Mucosa of descending colon (tissue), 3 donors: ENCODE measurements at regions not wholly inside any gene's neighbourhood (a gene's known extent, or its start where the extent isn't known, plus 50 kb on each side); places are given as distances from the start of the nearest gene placed in this dataset.
"Not testable (repeated sequence)": the region's sequence is repeated elsewhere in the genome, so short reads cannot be mapped to it uniquely, and the experiment has no call there.

ENCODE experiments used
- ATAC-seq: fragments of 200-7000 bp; cut with Tn5 transposase; one replicate; pipeline ENCODE4 v1.9.1; 2020; ENCODE audit warnings: mild to moderate bottlenecking, moderate library complexity
- DNase-seq, 3 donors: peaks; one replicate each; pipeline ENCODE4 v3.0.0-alpha.2; 2020
- H3K36me3 ChIP-seq: fragments of 200-600 bp; one replicate; pipeline ENCODE4 v1.8.0; 2021; ENCODE audit warnings: low read depth, mild to moderate bottlenecking
- H3K4me1 ChIP-seq: fragments of 200-600 bp; one replicate; pipeline ENCODE4 v1.8.0; 2021; ENCODE audit warnings: low read depth, mild to moderate bottlenecking
- H3K4me3 ChIP-seq: fragments of 200-600 bp; one replicate; pipeline ENCODE4 v1.8.0; 2021; ENCODE audit warnings: mild to moderate bottlenecking
- H3K9me3 ChIP-seq: fragments of 200-600 bp; one replicate; pipeline ENCODE4 v1.8.0; 2021; ENCODE audit warnings: mild to moderate bottlenecking
- CTCF ChIP-seq: fragments of 200-600 bp; IDR thresholded peaks from one replicate; pipeline ENCODE4 v1.8.0; 2022; ENCODE audit warnings: antibody characterized with exemption, mild to moderate bottlenecking
- intact Hi-C, 2 donors: fragments of 100-400 bp; cut with DNase I in 1 of 2; cut with micrococcal nuclease in 1 of 2; formaldehyde crosslinking; loops; one replicate each; pipeline versions ENCODE4 v1.11.0 to v1.11.1; 2022; cut with DNase I, micrococcal nuclease
- donor health status: DM: no; HTN: no; CAD: no; lungs with moderate emphysema.
- donor health status: DM: no; HTN: no; CAD: no.
- donor health status: DM: no; HTN: yes; CAD: no.

- H3K36me3 ChIP-seq, intact Hi-C loops, ATAC-seq, DNase-seq, H3K9me3 ChIP-seq, H3K4me3 ChIP-seq, H3K4me1 ChIP-seq: not testable (repeated sequence)
Measured at GRCh38 chr1:2851918-2852317, 50.4 kb upstream of the TTC34 start.

- DNase-seq (no peak), ATAC-seq (no peak)
- H3K36me3 ChIP-seq, result no peaks in the 10 kb centered on the region
- no peaks in the 10 kb centered on the region for H3K4me1 ChIP-seq
- no peak overlapping the region for H3K4me3 ChIP-seq
- intact Hi-C loops, result no loop called here
- H3K9me3 ChIP-seq, result no peaks in the 10 kb centered on the region
- TF ChIP-seq CTCF, result no peak
Measured at GRCh38 chr1:2853711-2854110, 52.2 kb upstream of the TTC34 start.

GRCh38 chr1:2854151-2854550 is 52.7 kb upstream of the TTC34 start:
- Histone ChIP-seq H3K4me1 (no peaks in the 10 kb centered on the region), H3K4me3 (no peak overlapping the region), H3K36me3 (no peaks in the 10 kb centered on the region), H3K9me3 (no peaks in the 10 kb centered on the region)
- intact Hi-C loops, result no loop called here
- ATAC-seq, result no peak
- TF ChIP-seq CTCF, result no peak
- DNase-seq, result peak in 1 of 3 donors; percentile 40

- TF ChIP-seq CTCF, result no peak
- ATAC-seq (no peak), DNase-seq (peak in 1 of 3 donors; percentile 45)
- H3K9me3 ChIP-seq, result no peaks in the 10 kb centered on the region
- H3K4me3 ChIP-seq, result no peak overlapping the region
- H3K36me3 ChIP-seq, result no peaks in the 10 kb centered on the region
- intact Hi-C loops, result no loop called here
- H3K4me1 ChIP-seq, result no peaks in the 10 kb centered on the region
Measured at GRCh38 chr1:2854611-2855010, 53.1 kb upstream of the TTC34 start.

GRCh38 chr1:2855206-2856065 is 53.9 kb upstream of the TTC34 start:
- H3K9me3 ChIP-seq, result no peaks in the 10 kb centered on the region
- no peak for ATAC-seq

GRCh38 chr1:2856066-2856390 is 54.5 kb upstream of the TTC34 start:
- intact Hi-C loops, result no loop called here

More at GRCh38 chr1:2855206-2856065, 53.9 kb upstream of the TTC34 start:
- intact Hi-C loops, result no loop called here
- TF ChIP-seq CTCF, result no peak
- no peak overlapping the region for H3K4me3 ChIP-seq
- H3K36me3 ChIP-seq, result no peaks in the 10 kb centered on the region
- DNase-seq, result no peak
- H3K4me1 ChIP-seq, result no peaks in the 10 kb centered on the region

More at GRCh38 chr1:2856066-2856390, 54.5 kb upstream of the TTC34 start:
- peak in 1 of 3 donors; percentile 29 for DNase-seq
- no peak for TF ChIP-seq CTCF
- H3K9me3 ChIP-seq, result no peaks in the 10 kb centered on the region
- H3K36me3 ChIP-seq, result no peaks in the 10 kb centered on the region
- H3K4me3 ChIP-seq, result no peak overlapping the region
- H3K4me1 ChIP-seq, result no peaks in the 10 kb centered on the region
- no peak for ATAC-seq
